NCI-H146 (cell line): ENCODE measurements at regions not wholly inside any gene's neighbourhood (a gene's known extent, or its start where the extent isn't known, plus 50 kb on each side); places are given as distances from the start of the nearest gene placed in this dataset.

ENCODE experiments used
- DNase-seq: peaks from one replicate; lab custom pipeline; 2025; lab: John Stamatoyannopoulos, UW

DNA sequence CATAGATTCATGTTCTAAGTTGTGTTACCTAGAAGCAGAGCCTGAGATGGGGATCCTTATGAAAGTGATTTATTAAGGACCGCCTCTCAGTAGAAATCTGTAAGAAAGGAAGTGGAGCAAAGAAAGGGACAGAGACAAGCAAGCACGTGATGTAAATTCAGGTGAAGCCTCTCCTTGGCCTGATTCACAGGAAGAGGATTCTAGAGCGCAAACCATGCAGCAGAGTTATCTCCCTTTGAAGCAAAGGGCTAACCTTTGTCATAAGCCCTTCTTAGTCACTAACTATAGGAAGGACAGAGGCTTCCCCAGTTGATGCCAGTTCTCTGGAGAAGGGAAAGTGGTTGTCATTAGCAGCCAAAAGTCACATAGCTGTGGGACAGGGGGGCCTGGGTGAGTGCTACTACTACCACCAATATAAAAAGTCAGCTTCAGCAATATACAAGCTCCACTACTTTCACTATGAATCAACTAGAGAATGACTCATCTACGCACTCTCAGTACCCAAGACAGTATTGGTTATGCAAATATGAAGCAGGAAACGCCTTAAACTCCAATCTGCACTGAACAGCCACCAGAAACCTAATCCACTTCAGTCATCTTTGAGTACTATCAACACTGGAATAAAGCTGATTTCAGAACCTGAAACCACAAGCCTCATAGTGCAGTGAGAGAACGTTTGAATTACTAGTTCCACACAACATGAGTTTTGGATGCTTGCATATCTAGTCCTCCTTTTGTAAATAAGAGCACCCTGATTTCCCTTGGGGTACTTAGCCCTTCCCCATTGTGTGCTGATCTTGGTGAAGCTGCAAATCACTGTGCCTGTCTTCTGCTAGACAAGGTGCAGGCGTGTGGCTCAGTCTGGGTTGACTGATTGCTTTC lies 162.7 kb downstream of the ZNF608 start:
- no peak for DNase-seq

DNA sequence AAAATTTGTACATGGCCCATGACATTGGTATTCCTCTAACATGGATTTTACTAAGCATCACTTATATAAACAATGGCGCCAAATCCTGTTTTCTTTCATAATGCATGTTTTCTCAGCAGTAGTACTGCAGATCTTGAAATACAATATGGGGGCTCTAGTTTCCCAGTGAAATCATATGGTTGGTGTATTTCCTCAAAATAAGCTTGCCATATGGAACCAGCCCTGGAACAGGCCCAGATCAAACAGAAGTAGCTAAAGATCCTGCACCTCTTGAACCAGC lies 163.9 kb downstream of the ZNF608 start:
- DNase-seq: no peak

GRCh38 chr5:124581738-124582560 lies 164.5 kb downstream of the ZNF608 start:
- DNase-seq: no peak

- peak; percentile 56 for DNase-seq
Measured at GRCh38 chr5:124580925-124581737, 165.3 kb downstream of the ZNF608 start.

GRCh38 chr5:124580512-124580911 lies 165.9 kb downstream of the ZNF608 start:
- no peak for DNase-seq

DNA sequence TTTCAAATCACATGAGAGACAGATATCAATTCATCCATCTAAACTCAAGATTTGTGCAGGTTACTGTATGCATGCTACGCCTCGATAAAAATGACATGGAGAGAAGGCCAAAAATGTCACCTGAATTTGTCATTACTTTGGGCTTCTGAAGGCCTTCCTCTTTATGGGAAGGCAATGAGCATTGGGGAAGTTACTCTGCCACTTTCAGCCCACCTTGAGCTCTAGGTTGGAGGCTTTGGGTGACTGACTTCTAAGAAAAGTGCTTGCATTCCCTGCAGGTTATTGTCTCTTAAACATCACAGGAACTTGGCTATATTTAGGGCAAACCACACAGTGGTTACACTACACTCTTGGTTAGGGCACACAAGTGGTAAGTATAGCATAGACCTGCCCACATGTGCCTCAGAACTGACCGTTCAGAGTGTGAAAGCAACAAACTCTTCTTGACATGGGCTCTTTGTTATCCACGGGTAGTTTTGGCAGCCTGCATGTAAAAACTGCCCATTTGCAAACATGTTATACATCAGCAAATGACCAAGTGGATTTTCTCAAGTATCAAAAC lies 169.5 kb downstream of the ZNF608 start:
- no peak for DNase-seq

DNA sequence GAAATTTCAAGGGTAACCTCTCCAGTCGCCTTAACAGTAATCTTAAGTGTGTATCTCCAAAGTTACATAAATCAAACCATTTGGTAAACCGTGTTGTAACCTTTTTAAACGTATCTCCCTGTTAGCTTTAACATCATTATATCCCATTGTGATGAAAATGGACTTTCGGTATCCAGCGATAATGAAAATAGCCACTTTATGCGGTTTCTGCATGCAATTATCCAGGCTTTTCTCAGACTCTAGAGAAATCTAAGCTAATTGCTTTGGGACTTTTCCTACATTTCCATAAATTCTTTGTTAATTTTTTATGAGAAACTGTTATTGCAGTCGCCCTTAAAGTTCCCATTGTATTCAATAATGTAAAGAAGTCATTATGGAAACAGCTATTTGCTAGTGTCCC lies 170.7 kb downstream of the ZNF608 start:
- no peak for DNase-seq

GRCh38 chr5:124574521-124575436 lies 171.7 kb downstream of the ZNF608 start:
- DNase-seq: peak; percentile 90

DNA sequence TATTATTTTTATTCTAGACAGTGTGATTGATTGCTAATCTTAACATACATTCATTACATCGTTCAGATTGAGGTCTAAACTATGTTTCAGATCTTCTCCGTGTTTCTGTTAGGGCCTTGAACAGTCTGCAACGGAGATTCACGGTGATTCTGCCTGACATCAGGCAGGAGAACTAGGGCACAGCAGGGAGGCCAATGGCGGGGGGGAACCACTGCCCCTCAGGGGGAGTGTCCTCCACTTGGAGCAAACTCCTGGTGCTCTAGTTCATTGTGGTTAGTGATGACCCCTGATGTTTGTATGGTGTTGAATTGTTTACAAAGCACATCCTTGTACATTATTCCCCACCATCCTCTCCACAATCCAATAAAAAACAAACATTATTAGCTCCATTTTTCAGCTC lies 173.5 kb downstream of the ZNF608 start:
- peak; percentile 75 for DNase-seq

GRCh38 chr5:124570285-124571035 lies 176.0 kb downstream of the ZNF608 start:
- DNase-seq: peak; percentile 7

- no peak for DNase-seq
Measured at GRCh38 chr5:124566875-124567450, 179.5 kb downstream of the ZNF608 start.

GRCh38 chr5:124561451-124561850 lies 185.0 kb downstream of the ZNF608 start:
- DNase-seq: no peak

GRCh38 chr5:124560370-124560769 lies 186.1 kb downstream of the ZNF608 start:
- no peak for DNase-seq

DNA sequence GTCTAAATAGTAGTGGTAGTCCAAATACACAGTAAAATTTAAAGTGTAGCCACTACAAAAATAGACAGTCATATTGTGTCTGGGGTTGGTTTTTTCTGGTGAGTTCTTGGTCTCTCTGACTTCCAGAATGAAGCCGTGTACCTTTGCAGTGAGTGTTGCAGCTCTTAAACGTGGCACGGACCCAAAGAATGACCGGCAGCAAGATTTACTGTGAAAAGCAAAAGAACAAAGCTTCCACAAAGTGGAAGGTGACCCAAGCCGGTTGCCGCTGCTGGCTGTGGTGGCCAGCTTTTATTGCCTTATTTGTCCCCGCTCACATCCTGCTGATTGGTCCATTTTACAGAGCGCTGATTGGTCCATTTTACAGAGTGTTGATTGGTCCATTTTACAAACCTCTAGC lies 188.7 kb downstream of the ZNF608 start:
- no peak for DNase-seq

GRCh38 chr5:124554746-124555578 lies 191.5 kb downstream of the ZNF608 start:
- DNase-seq: no peak

DNA sequence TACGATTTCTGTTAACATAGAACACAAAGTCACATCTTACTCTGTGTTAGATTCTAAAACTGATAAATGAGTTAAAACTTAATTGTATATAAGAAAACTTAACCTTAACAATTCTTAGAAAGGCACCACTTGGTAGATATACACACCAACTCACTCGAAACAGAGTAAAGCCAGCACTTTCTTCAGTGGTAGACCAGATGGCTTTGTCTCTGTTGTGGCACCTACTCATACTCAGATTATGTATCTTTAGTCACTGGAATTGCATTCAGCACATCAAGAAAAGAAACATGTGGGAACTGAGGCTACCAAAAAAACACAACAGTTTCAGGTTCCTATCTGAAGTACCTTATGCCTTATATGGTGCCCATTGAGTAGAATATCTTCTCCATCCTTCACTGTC lies 192.5 kb downstream of the ZNF608 start:
- no peak for DNase-seq

DNA sequence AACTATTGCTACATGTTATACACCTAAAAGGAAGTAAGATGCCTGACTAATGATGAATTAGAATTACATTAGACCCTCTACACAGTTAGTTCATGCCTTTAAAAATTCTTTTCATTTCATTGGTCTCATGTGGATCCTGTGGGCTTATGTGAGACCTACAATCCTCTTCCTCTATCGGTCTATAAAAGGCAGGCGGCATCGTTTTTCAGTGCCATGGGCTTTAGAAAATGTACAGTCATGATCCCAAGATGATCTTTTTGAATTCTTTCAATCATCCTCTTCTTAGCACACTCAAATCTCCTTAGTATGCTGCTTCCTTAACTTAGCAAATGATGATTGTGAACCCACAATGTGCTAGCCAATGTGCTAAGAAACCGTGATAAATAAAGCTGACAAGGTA lies 193.9 kb downstream of the ZNF608 start:
- DNase-seq: no peak

- DNase-seq: no peak
Measured at GRCh38 chr5:124551939-124552279, 194.5 kb downstream of the ZNF608 start.

DNA sequence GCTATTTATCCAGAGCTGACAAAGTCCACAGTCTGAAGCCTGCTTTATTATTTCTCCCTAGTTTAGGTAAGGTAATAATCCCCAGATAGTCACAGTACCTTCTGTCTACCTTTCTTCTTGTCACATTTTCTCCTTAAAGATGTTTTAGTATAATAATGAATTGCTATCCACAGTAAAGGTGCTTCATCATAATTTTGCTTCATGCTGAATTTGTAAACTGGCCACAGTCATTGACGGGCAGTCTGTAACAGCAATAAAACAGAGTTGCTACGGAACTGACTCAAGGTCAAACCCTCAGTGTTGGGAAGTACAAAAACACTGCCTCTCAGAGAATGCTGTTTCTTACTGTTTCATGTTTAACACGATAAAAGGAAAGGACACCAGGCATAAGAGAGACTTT lies 195.7 kb downstream of the ZNF608 start:
- no peak for DNase-seq
